ENCODE measurements at regions not wholly inside any gene's neighbourhood (a gene's known extent, or its start where the extent isn't known, plus 50 kb on each side); places are given as distances from the start of the nearest gene placed in this dataset.
"Not testable (repeated sequence)": the region's sequence is repeated elsewhere in the genome, so short reads cannot be mapped to it uniquely, and the experiment has no call there.

DNA sequence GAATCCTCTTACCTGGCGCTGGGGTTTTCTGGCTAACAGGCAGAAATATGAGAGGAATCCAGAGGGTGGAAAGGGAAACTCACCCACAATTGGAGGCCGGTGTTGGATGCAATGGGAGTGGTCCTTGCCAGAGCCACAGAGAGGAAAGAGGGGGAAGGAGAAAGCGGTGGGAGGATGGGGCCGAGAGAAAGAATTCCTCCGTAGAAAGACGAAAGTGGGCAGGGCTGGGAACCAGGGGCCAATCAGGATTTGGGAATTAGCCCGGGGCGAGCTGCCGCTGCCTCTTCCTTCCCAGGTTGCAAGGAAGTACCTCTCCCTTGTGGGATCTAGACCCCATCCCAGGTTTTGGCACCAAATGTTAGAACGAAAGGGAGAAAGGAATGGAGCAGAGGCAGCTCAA lies 83.1 kb upstream of the SPIN4 start:
- Mint-ChIP-seq H3K36me3 (ENCODE audit: insufficient read depth) (peaks cover 15% of the 10 kb centered on the region), H3K4me1 (ENCODE audit: low read depth) (no peaks in the 10 kb centered on the region), H3K27me3 (ENCODE audit: low read depth) (no peaks in the 10 kb centered on the region), H3K4me3 (no peak overlapping the region), H3K9me3 (no peaks in the 10 kb centered on the region)
- no peak for ATAC-seq
- DNase-seq: no peak

DNA sequence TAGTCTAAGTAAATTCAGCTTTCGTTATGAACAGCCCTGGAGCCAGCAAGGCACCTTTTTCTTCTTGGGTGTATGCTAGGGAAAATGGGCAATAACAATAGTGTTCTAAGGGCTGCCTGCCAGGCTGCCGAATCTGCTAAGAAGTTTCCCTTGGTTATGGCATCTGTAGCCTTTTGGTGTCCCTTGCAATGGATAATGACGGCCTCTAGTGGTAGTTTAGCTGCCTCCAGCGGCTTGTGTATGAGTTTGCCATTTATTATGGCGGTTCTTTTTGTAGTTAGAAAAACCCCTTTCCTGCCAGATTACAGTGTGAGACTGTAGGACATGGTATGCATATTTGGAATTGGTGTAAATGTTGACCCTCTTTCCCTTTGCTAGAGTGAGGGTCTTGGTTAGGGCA lies 78.9 kb upstream of the SPIN4 start:
- H3K27me3 Mint-ChIP-seq (ENCODE audit: low read depth): no peaks in the 10 kb centered on the region
- H3K4me3 Mint-ChIP-seq: no peak overlapping the region
- peaks cover 20% of the 10 kb centered on the region for H3K36me3 Mint-ChIP-seq (ENCODE audit: insufficient read depth)
- ATAC-seq (no peak), DNase-seq (no peak)
- H3K4me1 Mint-ChIP-seq (ENCODE audit: low read depth): no peaks in the 10 kb centered on the region
- H3K9me3 Mint-ChIP-seq: peaks cover 3% of the 10 kb centered on the region

DNA sequence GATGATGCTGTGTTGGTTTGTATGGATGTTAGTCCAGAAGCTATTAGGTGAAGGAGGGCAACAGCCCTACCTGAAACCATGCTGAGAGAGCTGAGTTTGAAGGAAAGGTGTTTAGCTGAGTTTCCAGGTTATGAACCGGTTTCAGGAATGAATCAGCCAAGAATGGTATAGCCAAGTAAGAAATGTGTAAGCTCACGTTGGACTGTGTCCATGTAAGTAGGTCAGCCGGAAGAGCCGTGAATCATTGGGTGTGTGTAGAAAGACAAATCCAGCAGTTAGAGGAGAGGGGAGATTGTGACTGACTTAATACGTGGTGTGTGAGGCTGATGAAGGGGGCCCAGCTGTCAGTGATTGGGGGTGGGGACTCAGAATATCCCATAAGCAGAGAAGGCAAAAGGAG lies 77.2 kb upstream of the SPIN4 start:
- no peak for DNase-seq
- H3K9me3 Mint-ChIP-seq: peaks cover 3% of the 10 kb centered on the region
- H3K4me3 Mint-ChIP-seq: no peak overlapping the region
- no peaks in the 10 kb centered on the region for H3K4me1 Mint-ChIP-seq (ENCODE audit: low read depth)
- H3K27me3 Mint-ChIP-seq (ENCODE audit: low read depth): no peaks in the 10 kb centered on the region
- H3K36me3 Mint-ChIP-seq (ENCODE audit: insufficient read depth): peaks cover 26% of the 10 kb centered on the region
- no peak for ATAC-seq

DNA sequence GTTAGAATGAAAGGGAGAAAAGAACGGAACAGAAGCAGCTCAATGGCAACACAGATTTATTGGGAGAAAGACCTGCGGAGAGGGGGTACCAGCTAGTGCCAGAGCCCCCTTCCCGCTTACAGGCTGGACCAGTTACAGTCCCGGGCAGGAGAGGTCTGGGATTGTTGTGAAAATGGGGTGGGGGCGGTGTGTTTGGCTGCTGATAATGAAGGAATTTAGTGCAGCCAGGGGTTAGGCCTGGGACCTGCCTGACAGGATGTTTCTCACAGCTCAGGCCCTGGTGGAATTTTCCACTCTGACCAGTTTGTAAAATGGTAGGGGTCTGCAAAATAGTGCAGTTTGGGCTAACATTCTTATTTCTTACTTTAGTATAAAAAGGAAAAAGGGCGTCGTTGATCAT lies 75.4 kb upstream of the SPIN4 start:
- Mint-ChIP-seq H3K9me3 (peaks cover 3% of the 10 kb centered on the region), H3K36me3 (ENCODE audit: insufficient read depth) (peaks cover 19% of the 10 kb centered on the region), H3K4me1 (ENCODE audit: low read depth) (no peaks in the 10 kb centered on the region), H3K4me3 (no peak overlapping the region), H3K27me3 (ENCODE audit: low read depth) (no peaks in the 10 kb centered on the region)
- no peak for ATAC-seq
- DNase-seq: no peak

DNA sequence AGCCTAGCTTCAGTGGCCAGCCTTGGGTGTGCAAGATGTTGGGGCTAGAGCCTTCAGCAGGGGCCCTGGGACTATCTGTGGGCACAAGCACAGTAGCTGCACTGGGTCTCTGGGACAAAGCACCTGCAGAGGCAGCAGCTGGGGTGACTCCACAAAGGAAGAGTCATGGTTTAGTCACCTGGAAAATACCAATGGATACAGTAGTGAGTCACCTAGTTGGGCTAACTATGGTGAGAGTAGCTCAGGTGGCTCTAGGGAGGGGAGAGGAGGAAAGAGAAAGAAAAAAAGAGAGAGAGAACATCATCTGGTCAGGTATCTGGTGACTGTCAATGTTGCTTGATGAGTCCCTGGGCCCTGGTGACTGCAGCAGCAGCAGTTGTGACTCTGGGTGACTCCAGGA lies 72.9 kb upstream of the SPIN4 start:
- ATAC-seq: no peak
- Mint-ChIP-seq H3K27me3 (ENCODE audit: low read depth) (no peaks in the 10 kb centered on the region), H3K36me3 (ENCODE audit: insufficient read depth) (peaks cover 19% of the 10 kb centered on the region), H3K4me1 (ENCODE audit: low read depth) (no peaks in the 10 kb centered on the region), H3K9me3 (peaks cover 6% of the 10 kb centered on the region), H3K4me3 (no peak overlapping the region)
- DNase-seq: no peak

DNA sequence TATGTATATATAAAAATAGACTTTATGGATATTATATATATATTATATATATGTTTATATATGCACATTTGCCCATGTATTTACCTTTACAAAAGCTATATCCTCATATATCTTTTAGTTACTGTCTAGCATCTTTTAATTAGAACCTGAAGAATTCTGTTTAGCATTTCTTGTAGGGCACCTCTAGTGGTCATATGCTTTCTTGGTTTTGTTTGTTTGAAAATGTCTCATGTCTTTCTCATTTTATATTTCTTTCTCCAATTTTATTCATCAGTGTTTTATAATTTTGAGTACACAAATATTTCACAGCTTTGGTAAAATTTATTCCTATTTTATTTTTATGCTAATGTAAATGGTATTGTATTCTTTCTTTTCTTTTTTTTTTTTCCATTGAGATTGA lies 70.3 kb upstream of the SPIN4 start:
- Mint-ChIP-seq H3K36me3 (ENCODE audit: insufficient read depth) (peaks cover 19% of the 10 kb centered on the region), H3K27me3 (ENCODE audit: low read depth) (no peaks in the 10 kb centered on the region), H3K4me3 (no peak overlapping the region), H3K9me3 (peaks cover 12% of the 10 kb centered on the region), H3K4me1 (ENCODE audit: low read depth) (no peaks in the 10 kb centered on the region)
- ATAC-seq (no peak), DNase-seq (no peak)

DNA sequence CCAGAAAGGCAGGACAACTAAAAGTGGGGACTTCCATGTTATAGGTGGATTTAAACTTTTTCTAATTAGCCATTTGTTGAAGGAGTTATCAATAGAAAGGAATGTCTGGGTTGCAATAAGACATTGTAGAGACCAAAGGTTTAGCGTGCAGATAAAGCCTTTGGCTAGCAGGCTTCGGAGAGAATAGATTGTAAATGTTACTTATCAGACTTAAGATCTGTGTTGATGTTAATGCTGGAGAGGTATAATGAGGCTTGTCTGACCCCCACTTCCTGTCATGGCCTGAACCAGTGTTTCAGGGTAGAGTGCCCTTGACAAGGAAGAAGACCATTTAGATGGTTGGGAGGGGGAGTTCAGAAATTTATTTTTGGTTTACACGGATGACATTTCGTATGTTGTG lies 67.1 kb upstream of the SPIN4 start:
- Mint-ChIP-seq H3K27me3 (ENCODE audit: low read depth) (no peaks in the 10 kb centered on the region), H3K9me3 (peaks cover 12% of the 10 kb centered on the region), H3K4me3 (no peak overlapping the region), H3K4me1 (ENCODE audit: low read depth) (no peaks in the 10 kb centered on the region), H3K36me3 (ENCODE audit: insufficient read depth) (no peaks in the 10 kb centered on the region)
- no peak for DNase-seq
- ATAC-seq: no peak

DNA sequence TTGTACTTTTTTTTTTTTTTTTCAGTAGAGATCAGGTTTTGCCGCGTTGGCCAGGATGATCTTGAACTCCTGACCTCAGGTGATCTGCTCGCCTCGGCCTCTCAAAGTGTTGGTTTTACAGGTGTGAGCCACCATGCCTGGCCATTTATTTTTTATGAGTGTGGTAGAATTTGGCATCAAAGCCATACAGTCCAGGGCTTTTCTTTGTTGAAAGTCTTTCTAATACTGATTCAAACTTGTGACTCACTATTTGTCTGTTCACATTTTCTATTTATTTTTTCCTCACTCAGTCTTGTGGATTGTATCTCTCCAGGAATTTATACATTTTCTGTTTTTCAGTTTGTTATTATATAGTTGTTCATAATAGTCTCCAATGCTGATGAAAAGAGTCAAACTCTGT lies 66.5 kb upstream of the SPIN4 start:
- Mint-ChIP-seq H3K4me3 (no peak overlapping the region), H3K9me3 (peaks cover 12% of the 10 kb centered on the region), H3K36me3 (ENCODE audit: insufficient read depth) (no peaks in the 10 kb centered on the region), H3K4me1 (ENCODE audit: low read depth) (no peaks in the 10 kb centered on the region), H3K27me3 (ENCODE audit: low read depth) (no peaks in the 10 kb centered on the region)
- DNase-seq (no peak), ATAC-seq (no peak)

DNA sequence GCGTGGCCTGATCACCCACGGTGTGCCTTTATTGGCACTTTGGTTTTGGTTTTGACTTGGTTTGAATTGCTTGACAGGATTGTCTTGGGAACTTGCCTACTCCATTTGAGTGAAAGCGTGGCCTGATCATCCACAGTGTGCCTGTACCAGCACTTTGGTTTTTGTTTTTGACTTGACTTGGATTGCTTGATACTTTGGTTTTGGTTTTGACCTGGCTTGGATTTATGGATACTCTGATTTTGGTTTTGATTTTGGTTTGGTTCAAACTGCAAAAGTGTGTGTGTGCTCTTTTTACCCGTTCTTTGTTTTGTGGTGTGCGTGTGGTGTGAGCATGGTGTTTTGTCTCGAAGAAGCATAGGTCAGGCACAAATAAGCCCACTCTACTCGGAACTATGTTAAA lies 58.8 kb upstream of the SPIN4 start:
- not testable (repeated sequence) for H3K4me1 Mint-ChIP-seq (ENCODE audit: low read depth); DNase-seq; H3K4me3 Mint-ChIP-seq; H3K27me3 Mint-ChIP-seq (ENCODE audit: low read depth); H3K36me3 Mint-ChIP-seq (ENCODE audit: insufficient read depth); H3K9me3 Mint-ChIP-seq; ATAC-seq

DNA sequence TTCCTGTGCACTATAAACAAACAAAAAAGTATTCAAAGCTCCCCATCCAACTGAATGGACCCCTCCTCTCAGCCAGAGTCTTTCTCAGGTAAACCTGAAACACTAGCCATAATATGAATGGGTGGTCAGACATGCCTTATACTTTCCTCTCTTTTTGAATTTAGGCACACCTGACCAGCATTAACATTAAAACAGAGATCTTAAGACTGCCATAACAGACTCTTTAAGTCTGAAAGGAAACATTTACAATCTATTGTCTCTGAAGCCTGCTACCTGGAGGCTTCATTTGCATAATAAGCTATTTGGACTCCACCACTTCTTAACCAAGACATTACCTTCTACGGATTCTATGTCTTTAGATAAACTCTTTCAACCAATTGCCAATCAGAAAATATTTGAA lies 56.9 kb upstream of the SPIN4 start:
- no peaks in the 10 kb centered on the region for H3K27me3 Mint-ChIP-seq (ENCODE audit: low read depth)
- ATAC-seq (no peak), DNase-seq (no peak)
- peaks cover 3% of the 10 kb centered on the region for H3K9me3 Mint-ChIP-seq
- H3K4me3 Mint-ChIP-seq: no peak overlapping the region
- peaks cover 1% of the 10 kb centered on the region for H3K36me3 Mint-ChIP-seq (ENCODE audit: insufficient read depth)
- no peaks in the 10 kb centered on the region for H3K4me1 Mint-ChIP-seq (ENCODE audit: low read depth)

DNA sequence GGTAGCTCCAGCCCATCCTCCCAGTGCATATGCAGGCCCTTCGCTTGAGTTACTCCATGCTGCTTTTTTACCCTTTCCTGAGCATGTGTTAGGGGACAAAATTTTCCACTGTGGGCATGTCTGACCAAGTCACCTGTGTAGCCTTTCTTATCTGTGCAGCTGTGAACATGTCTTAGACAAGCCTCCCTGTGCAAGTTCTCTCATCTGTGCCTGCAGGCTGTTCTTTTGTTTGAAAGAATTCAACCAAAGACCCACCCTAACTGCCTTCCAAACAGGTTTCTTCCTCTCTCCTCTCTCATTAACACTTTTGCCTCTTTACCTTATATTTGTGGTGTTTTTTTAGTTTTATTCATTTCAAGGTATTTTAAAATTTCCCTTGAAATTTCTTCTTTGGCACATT lies 53.2 kb upstream of the SPIN4 start:
- no peak overlapping the region for H3K4me3 Mint-ChIP-seq
- H3K36me3 Mint-ChIP-seq (ENCODE audit: insufficient read depth): no peaks in the 10 kb centered on the region
- DNase-seq (no peak), ATAC-seq (no peak)
- H3K27me3 Mint-ChIP-seq (ENCODE audit: low read depth): no peaks in the 10 kb centered on the region
- no peaks in the 10 kb centered on the region for H3K4me1 Mint-ChIP-seq (ENCODE audit: low read depth)
- H3K9me3 Mint-ChIP-seq: no peaks in the 10 kb centered on the region

DNA sequence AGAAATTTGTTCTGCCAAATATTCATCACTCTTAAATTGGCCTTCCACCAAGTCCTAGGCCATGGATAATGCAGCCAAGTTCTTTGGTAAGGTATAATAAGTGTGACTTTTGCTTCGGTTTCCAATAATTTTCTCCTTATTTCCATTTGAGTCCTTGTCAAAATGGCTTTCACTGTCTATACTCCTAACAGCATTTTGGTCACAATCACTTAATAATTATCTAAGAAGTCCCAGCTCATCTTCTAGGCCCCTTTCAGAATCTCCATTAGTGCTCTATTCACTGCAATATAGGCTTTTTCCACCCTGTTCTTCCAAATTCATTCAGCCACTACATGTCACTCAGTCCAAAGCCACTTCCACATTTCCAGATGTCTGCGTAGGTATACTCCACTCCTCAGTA lies 51.0 kb upstream of the SPIN4 start:
- no peaks in the 10 kb centered on the region for H3K4me1 Mint-ChIP-seq (ENCODE audit: low read depth)
- no peak overlapping the region for H3K4me3 Mint-ChIP-seq
- H3K9me3 Mint-ChIP-seq: no peaks in the 10 kb centered on the region
- DNase-seq (no peak), ATAC-seq (no peak)
- no peaks in the 10 kb centered on the region for H3K27me3 Mint-ChIP-seq (ENCODE audit: low read depth)
- H3K36me3 Mint-ChIP-seq (ENCODE audit: insufficient read depth): no peaks in the 10 kb centered on the region
